Activated CD8-positive, alpha-beta memory T cell treated with anti-CD3 and anti-CD28 coated beads, Interleukin-2, amount 10 ng/mL, durations not matched to agents 7 days and 5 days (primary cell): ENCODE measurements at regions not wholly inside any gene's neighbourhood (a gene's known extent, or its start where the extent isn't known, plus 50 kb on each side); places are given as distances from the start of the nearest gene placed in this dataset.

Experiments
- ATAC-seq: fragments of 150-1000 bp; cut with Tn5 transposase; one replicate; pipeline ENCODE4 v1.10.0; 2021; ENCODE audit warnings: moderate library complexity
- CTCF ChIA-PET: fragments of 350-600 bp; sonication (Branson Sonifier 250); formaldehyde crosslinking; loops from one replicate; lab custom pipeline; 2021; ENCODE audit warnings: antibody characterized with exemption; lab: Charles Lee
- DNase-seq: peaks from one replicate; pipeline ENCODE4 v3.0.0-alpha.2; 2020
- H3K27ac Mint-ChIP-seq: one replicate; pipeline ENCODE4 v1.8.0; 2021; ENCODE audit warnings: mild to moderate bottlenecking, mixed read lengths
- H3K27me3 Mint-ChIP-seq: one replicate; pipeline ENCODE4 v1.8.0; 2021; ENCODE audit warnings: mixed read lengths
- H3K36me3 Mint-ChIP-seq: one replicate; pipeline ENCODE4 v1.8.0; 2021; ENCODE audit warnings: mild to moderate bottlenecking, mixed read lengths
- H3K4me1 Mint-ChIP-seq: one replicate; pipeline ENCODE4 v1.8.0; 2021; ENCODE audit warnings: mixed read lengths
- H3K4me3 Mint-ChIP-seq: one replicate; pipeline ENCODE4 v1.8.0; 2021; ENCODE audit warnings: mild to moderate bottlenecking, moderate library complexity, mixed read lengths
- H3K9me3 Mint-ChIP-seq: one replicate; pipeline ENCODE4 v1.8.0; 2022; ENCODE audit warnings: low read depth, mixed read lengths

DNA sequence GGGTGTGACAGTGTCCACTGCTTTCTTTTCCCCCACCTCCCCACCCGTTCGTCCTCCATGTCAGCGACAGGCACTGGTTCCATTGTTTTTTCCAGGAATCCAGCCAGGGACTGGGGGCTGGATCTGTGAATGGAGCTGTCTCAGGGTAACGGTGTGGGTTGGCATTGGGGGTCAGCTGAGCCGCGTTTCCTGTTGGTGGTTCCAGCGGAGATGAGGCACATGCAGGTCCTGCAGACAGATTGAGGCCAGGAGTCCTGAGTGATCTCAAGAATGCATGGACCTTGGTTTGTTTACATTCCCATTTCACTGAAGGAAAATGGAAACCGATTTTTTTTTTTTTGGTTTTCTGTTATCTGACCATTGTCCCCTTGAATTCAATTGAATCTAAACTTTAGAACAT, 303.9 kb downstream of the FGF9 start:
- Mint-ChIP-seq H3K4me1 (no peaks in the 10 kb centered on the region), H3K9me3 (no peaks in the 10 kb centered on the region), H3K36me3 (no peaks in the 10 kb centered on the region), H3K27me3 (no peaks in the 10 kb centered on the region), H3K27ac (no peak overlapping the region), H3K4me3 (no peak overlapping the region)
- CTCF ChIA-PET = no interaction called here
- ATAC-seq = no peak
- no peak for DNase-seq

DNA sequence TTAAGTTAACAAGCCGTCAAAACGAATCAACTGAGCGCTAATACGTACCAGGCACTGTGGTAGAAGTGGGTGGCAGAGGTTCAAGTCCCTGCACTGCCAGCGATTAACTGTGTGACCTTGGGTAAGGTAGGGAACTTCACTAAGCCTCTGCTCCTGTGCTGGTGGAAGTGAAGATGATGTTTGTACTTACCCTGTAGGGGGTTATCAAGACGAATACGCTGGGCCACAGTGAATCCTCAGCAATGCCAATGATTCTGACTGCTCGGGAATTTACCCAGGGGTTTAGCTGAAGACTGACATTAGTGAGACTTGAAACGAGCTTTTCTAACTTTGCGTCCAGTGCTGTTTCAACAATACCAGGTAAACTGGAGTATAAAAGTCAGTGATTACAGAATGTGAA, 305.3 kb downstream of the FGF9 start:
- Mint-ChIP-seq H3K27ac (no peak overlapping the region), H3K9me3 (no peaks in the 10 kb centered on the region), H3K4me3 (no peak overlapping the region), H3K27me3 (no peaks in the 10 kb centered on the region), H3K36me3 (no peaks in the 10 kb centered on the region), H3K4me1 (no peaks in the 10 kb centered on the region)
- DNase-seq (no peak), ATAC-seq (no peak)
- CTCF ChIA-PET = no interaction called here

GRCh38 chr13:21979161-21979806, 308.4 kb downstream of the FGF9 start:
- CTCF ChIA-PET = no interaction called here
- H3K27me3 Mint-ChIP-seq = no peaks in the 10 kb centered on the region
- no peaks in the 10 kb centered on the region for H3K9me3 Mint-ChIP-seq
- H3K4me1 Mint-ChIP-seq = no peaks in the 10 kb centered on the region
- no peak for ATAC-seq
- no peaks in the 10 kb centered on the region for H3K36me3 Mint-ChIP-seq
- no peak overlapping the region for H3K4me3 Mint-ChIP-seq
- DNase-seq = no peak
- H3K27ac Mint-ChIP-seq = no peak overlapping the region

DNA sequence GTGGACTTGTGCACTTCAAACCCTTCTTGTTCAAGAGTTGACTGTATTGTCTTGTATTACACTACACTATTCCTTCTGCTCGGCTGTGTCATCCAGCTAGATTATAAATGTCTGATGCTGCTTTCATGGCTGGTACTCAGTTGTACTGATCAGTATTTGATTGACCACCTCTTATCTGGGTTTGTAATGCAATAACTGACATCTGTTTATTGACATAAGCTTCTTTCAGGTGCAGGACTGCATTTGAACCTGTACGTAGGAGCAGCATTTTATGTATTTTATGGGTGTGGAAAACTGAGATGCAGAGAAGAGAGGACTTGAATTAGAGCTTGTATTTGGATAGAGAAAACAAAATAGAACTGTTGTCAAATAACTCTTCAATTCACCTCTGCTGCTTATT, 309.2 kb downstream of the FGF9 start:
- no peak for ATAC-seq
- no peak overlapping the region for H3K4me3 Mint-ChIP-seq
- DNase-seq = no peak
- no peaks in the 10 kb centered on the region for H3K4me1 Mint-ChIP-seq
- CTCF ChIA-PET = no interaction called here
- no peaks in the 10 kb centered on the region for H3K27me3 Mint-ChIP-seq
- H3K9me3 Mint-ChIP-seq = no peaks in the 10 kb centered on the region
- H3K27ac Mint-ChIP-seq = no peak overlapping the region
- H3K36me3 Mint-ChIP-seq = no peaks in the 10 kb centered on the region

DNA sequence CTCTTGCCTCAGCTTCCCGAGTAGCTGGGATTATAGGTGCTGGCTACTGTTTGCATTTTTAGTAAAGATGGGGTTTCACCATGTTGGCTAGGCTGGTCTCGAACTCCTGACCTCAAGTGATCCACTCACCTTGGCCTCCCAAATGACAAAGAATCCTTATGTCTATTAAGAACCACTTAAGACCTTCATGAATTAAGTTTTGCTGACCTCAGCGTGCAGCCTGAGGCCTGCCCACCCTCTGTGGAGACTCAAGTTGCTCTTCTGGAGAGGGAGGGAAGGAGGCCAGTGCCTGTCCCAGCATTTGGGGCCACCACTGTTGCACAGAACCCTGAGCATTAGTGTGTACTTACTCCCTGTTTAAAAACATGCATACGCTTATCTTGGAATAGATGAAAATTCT, 313.3 kb downstream of the FGF9 start:
- ATAC-seq = no peak
- no peaks in the 10 kb centered on the region for H3K27me3 Mint-ChIP-seq
- no peak for DNase-seq
- H3K4me1 Mint-ChIP-seq = peaks cover 12% of the 10 kb centered on the region
- CTCF ChIA-PET = no interaction called here
- no peak overlapping the region for H3K27ac Mint-ChIP-seq
- no peaks in the 10 kb centered on the region for H3K9me3 Mint-ChIP-seq
- no peak overlapping the region for H3K4me3 Mint-ChIP-seq
- H3K36me3 Mint-ChIP-seq = no peaks in the 10 kb centered on the region

GRCh38 chr13:21986602-21987001, 315.7 kb downstream of the FGF9 start:
- H3K9me3 Mint-ChIP-seq = no peaks in the 10 kb centered on the region
- no peak overlapping the region for H3K27ac Mint-ChIP-seq
- DNase-seq (no peak), ATAC-seq (no peak)
- H3K27me3 Mint-ChIP-seq = no peaks in the 10 kb centered on the region
- CTCF ChIA-PET = interaction anchor here (0.9 kb wide), 1 partner anchor 9 kb away, joined by 3 read pairs; no protein-coding TSS in a partner anchor
- H3K4me3 Mint-ChIP-seq = no peak overlapping the region
- H3K4me1 Mint-ChIP-seq = peaks cover 12% of the 10 kb centered on the region
- no peaks in the 10 kb centered on the region for H3K36me3 Mint-ChIP-seq

DNA sequence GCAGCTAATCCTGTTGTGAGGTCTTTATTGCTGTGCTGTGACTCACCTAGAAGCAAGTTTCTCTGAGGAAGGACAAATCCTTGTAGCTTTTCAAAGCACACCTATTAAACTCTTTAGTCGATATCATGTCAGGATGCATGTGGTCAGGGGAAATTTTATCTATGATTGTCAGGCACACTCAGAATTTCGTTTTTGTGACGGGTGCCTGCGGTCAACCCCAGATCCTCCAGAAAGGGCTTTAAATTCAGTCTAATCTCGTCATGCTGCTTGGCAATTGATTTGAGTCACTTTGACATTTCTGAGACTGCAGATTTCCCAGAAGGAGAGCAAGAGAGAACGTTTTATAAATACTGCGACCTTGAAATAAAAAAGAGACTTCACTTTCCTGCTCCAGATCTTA, 316.9 kb downstream of the FGF9 start:
- CTCF ChIA-PET = no interaction called here
- no peaks in the 10 kb centered on the region for H3K36me3 Mint-ChIP-seq
- no peaks in the 10 kb centered on the region for H3K27me3 Mint-ChIP-seq
- H3K9me3 Mint-ChIP-seq = no peaks in the 10 kb centered on the region
- H3K4me1 Mint-ChIP-seq = peaks cover 12% of the 10 kb centered on the region
- no peak overlapping the region for H3K4me3 Mint-ChIP-seq
- no peak overlapping the region for H3K27ac Mint-ChIP-seq
- DNase-seq (peak; percentile 57), ATAC-seq (no peak)

- DNase-seq (no peak), ATAC-seq (no peak)
- Mint-ChIP-seq H3K27ac (no peak overlapping the region), H3K4me1 (peaks cover 12% of the 10 kb centered on the region), H3K27me3 (no peaks in the 10 kb centered on the region), H3K4me3 (no peak overlapping the region), H3K9me3 (no peaks in the 10 kb centered on the region), H3K36me3 (no peaks in the 10 kb centered on the region)
- CTCF ChIA-PET = no interaction called here
These were observed 317.8 kb downstream of the FGF9 start for GRCh38 chr13:21988624-21989023.

DNA sequence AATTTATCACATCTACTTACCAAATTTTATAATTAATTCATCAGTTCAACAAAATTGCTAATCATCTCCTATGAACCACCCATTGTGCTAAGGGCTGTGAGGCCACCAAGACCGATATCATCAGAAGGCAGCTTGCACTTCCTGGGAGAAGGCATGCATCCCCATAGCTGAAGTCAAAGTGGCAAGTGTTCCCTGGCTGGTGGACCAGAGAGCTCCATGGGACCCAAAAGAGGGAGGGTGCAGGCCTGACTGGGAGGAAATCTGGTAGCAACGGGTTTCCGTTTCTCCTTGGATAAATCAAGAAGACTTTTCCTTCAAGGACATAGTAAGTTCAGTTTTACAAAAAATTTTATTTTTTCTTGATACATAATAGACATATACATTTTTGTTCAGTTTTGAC, 325.2 kb downstream of the FGF9 start:
- Mint-ChIP-seq H3K27ac (no peak overlapping the region), H3K4me1 (no peaks in the 10 kb centered on the region), H3K36me3 (no peaks in the 10 kb centered on the region), H3K4me3 (no peak overlapping the region), H3K27me3 (no peaks in the 10 kb centered on the region), H3K9me3 (peaks cover 2% of the 10 kb centered on the region)
- ATAC-seq (no peak), DNase-seq (no peak)
- CTCF ChIA-PET = no interaction called here

DNA sequence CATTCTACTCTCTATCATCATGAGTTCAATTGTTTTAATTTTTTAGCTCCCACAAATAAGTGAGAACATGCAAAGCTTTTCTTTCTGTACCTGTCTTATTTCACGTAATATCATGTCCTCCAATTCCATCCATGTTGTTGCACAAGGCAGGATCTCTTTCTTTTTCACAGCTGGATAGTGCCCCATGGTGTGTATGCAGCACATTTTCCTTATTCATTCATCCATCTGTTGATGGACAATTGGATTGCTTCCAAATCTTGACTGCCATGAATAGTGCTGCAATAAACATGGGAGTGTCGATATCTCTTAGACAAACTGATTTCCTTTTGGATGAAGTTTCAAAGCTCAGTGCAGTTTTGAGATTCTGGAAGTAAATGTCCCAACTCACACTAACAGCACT, 326.9 kb downstream of the FGF9 start:
- CTCF ChIA-PET = no interaction called here
- H3K4me3 Mint-ChIP-seq = no peak overlapping the region
- H3K27me3 Mint-ChIP-seq = no peaks in the 10 kb centered on the region
- H3K36me3 Mint-ChIP-seq = no peaks in the 10 kb centered on the region
- no peak overlapping the region for H3K27ac Mint-ChIP-seq
- peaks cover 2% of the 10 kb centered on the region for H3K9me3 Mint-ChIP-seq
- ATAC-seq (no peak), DNase-seq (no peak)
- no peaks in the 10 kb centered on the region for H3K4me1 Mint-ChIP-seq

- no peaks in the 10 kb centered on the region for H3K4me1 Mint-ChIP-seq
- no peak overlapping the region for H3K27ac Mint-ChIP-seq
- H3K4me3 Mint-ChIP-seq = no peak overlapping the region
- no peaks in the 10 kb centered on the region for H3K27me3 Mint-ChIP-seq
- CTCF ChIA-PET = no interaction called here
- ATAC-seq (no peak), DNase-seq (no peak)
- H3K36me3 Mint-ChIP-seq = no peaks in the 10 kb centered on the region
- peaks cover 2% of the 10 kb centered on the region for H3K9me3 Mint-ChIP-seq
These were observed 327.6 kb downstream of the FGF9 start for GRCh38 chr13:21998279-21998990.

- Mint-ChIP-seq H3K4me1 (no peaks in the 10 kb centered on the region), H3K27me3 (no peaks in the 10 kb centered on the region), H3K27ac (no peak overlapping the region), H3K36me3 (no peaks in the 10 kb centered on the region), H3K9me3 (peaks cover 2% of the 10 kb centered on the region), H3K4me3 (no peak overlapping the region)
- ATAC-seq (no peak), DNase-seq (no peak)
- CTCF ChIA-PET = no interaction called here
These were observed 328.8 kb downstream of the FGF9 start for GRCh38 chr13:21999666-22000065.

- CTCF ChIA-PET = no interaction called here
- peaks cover 2% of the 10 kb centered on the region for H3K9me3 Mint-ChIP-seq
- no peaks in the 10 kb centered on the region for H3K36me3 Mint-ChIP-seq
- DNase-seq (no peak), ATAC-seq (no peak)
- no peak overlapping the region for H3K27ac Mint-ChIP-seq
- no peak overlapping the region for H3K4me3 Mint-ChIP-seq
- no peaks in the 10 kb centered on the region for H3K4me1 Mint-ChIP-seq
- H3K27me3 Mint-ChIP-seq = no peaks in the 10 kb centered on the region
These were observed 329.3 kb downstream of the FGF9 start for GRCh38 chr13:22000191-22000590.

DNA sequence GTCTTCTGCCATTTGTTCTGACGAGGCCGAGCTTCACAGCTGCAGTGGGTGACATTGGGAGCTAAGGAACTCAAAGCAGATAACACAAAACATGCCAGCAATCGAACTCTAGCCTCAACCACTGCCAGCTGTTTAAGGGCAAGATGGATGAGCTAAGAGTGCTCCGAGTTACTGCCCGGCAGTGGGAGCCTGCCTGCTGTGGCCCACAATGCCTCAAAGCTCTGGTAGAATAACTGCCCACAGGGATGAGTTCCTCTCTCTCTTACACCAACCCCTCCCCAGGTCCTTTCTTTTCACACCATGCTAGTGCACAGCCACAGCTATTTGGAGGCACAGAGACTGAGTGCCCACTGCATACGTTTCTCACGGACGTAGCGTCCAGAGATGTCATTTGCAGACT, 330.5 kb downstream of the FGF9 start:
- CTCF ChIA-PET = no interaction called here
- ATAC-seq = no peak

More for the DNA sequence above, 330.5 kb downstream of the FGF9 start:
- no peak overlapping the region for H3K4me3 Mint-ChIP-seq
- no peaks in the 10 kb centered on the region for H3K4me1 Mint-ChIP-seq
- no peaks in the 10 kb centered on the region for H3K27me3 Mint-ChIP-seq
- no peak for DNase-seq
- no peaks in the 10 kb centered on the region for H3K36me3 Mint-ChIP-seq
- H3K27ac Mint-ChIP-seq = no peak overlapping the region
- no peaks in the 10 kb centered on the region for H3K9me3 Mint-ChIP-seq
